Tibial nerve (tissue), 4 donors: ENCODE measurements at regions not wholly inside any gene's neighbourhood (a gene's known extent, or its start where the extent isn't known, plus 50 kb on each side); places are given as distances from the start of the nearest gene placed in this dataset.

Experiments
- DNase-seq, 2 donors: peaks; one replicate each; pipeline ENCODE4 v3.0.0-alpha.2; 2019; ENCODE audit warnings: low spot score in 2 of 2
- H3K27ac ChIP-seq, 4 donors: fragments of 200-600 bp; sonication (generic) in 3 of 4; one replicate each; pipeline ENCODE4 v1.5.1; 2017 to 2019; ENCODE audit warnings: mild to moderate bottlenecking in 1 of 4
- H3K27me3 ChIP-seq, 2 donors: fragments of 200-600 bp; sonication (generic) in 1 of 2; one replicate each; pipeline versions ENCODE4 v1.5.1 to v1.6.0; 2017 to 2019
- H3K36me3 ChIP-seq, 3 donors: fragments of 200-600 bp; sonication (generic); one replicate each; pipeline ENCODE4 v1.5.1; 2018 to 2019
- H3K4me1 ChIP-seq, 4 donors: fragments of 200-600 bp; sonication (generic) in 3 of 4; one replicate each; pipeline ENCODE4 v1.5.1; 2017 to 2019
- H3K4me3 ChIP-seq, 4 donors: fragments of 200-600 bp; sonication (generic) in 3 of 4; one replicate each; pipeline ENCODE4 v1.5.1; 2017 to 2019; ENCODE audit warnings: mild to moderate bottlenecking in 1 of 4, moderate library complexity in 1 of 4
- H3K9me3 ChIP-seq, 4 donors: fragments of 200-600 bp; sonication (generic) in 3 of 4; one replicate each; pipeline ENCODE4 v1.5.1; 2017 to 2019
- CTCF ChIP-seq, 5 experiments: fragments of 200-600 bp in 3 of 5; fragments of 450-650 bp in 2 of 5; sonication (generic) in 3 of 5; IDR thresholded peaks; one replicate each; pipeline ENCODE4 v1.5.1; 2016 to 2019; ENCODE audit warnings: antibody characterized with exemption in 5 of 5, mild to moderate bottlenecking in 3 of 5, moderate library complexity in 2 of 5
- EP300 ChIP-seq, 2 donors: sonication (generic); formaldehyde crosslinking; IDR thresholded peaks; one replicate each; pipeline ENCODE4 v1.6.1; 2017; ENCODE audit warnings: antibody characterized with exemption in 2 of 2, mild to moderate bottlenecking in 1 of 2
- POLR2A ChIP-seq, 2 donors: fragments of 450-650 bp; IDR thresholded peaks; one replicate each; pipeline ENCODE4 v1.6.1; 2017; ENCODE audit warnings: antibody characterized with exemption in 2 of 2, mild to moderate bottlenecking in 2 of 2, moderate library complexity in 2 of 2
- WGBS, 2 donors: methylation state at CpG; one replicate each; pipeline ENCODE4 v1.1.5; 2018; 5-methylcytosine and 5-hydroxymethylcytosine counted together

- H3K27ac ChIP-seq = no peak overlapping the region
- TF ChIP-seq CTCF (IDR thresholded peaks at IDR 0.05) = no peak
- no peaks in the 10 kb centered on the region for H3K36me3 ChIP-seq
- H3K27me3 ChIP-seq = no peaks in the 10 kb centered on the region
- no peak overlapping the region for H3K4me3 ChIP-seq
- H3K4me1 ChIP-seq = no peaks in the 10 kb centered on the region
- WGBS, 2 donors = 47 to 77% methylated on average over 2 of the region's 2 CpGs
- no peak for DNase-seq
- no peaks in the 10 kb centered on the region for H3K9me3 ChIP-seq
Observed at GRCh38 chr14:21985081-21985480, 311.5 kb upstream of the OR4E1 start.

GRCh38 chr14:21978999-21979314 is 305.3 kb upstream of the OR4E1 start:
- no peaks in the 10 kb centered on the region for H3K27me3 ChIP-seq
- H3K4me3 ChIP-seq = no peak overlapping the region
- TF ChIP-seq EP300 (IDR thresholded peaks at IDR 0.05) = no peak
- TF ChIP-seq CTCF (IDR thresholded peaks at IDR 0.05) = no peak
- TF ChIP-seq POLR2A (IDR thresholded peaks at IDR 0.05) = no peak
- no peaks in the 10 kb centered on the region for H3K9me3 ChIP-seq
- no peaks in the 10 kb centered on the region for H3K4me1 ChIP-seq
- DNase-seq = no peak
- WGBS, 2 donors = 77 to 83% methylated on average over 5 of the region's 5 CpGs
- H3K27ac ChIP-seq = no peak overlapping the region
- no peaks in the 10 kb centered on the region for H3K36me3 ChIP-seq

- no peaks in the 10 kb centered on the region for H3K27me3 ChIP-seq
- 45% methylated on average over 11 of the region's 11 CpGs for WGBS, 2 donors
- peak; percentile 21 to 57 for DNase-seq
- H3K27ac ChIP-seq = no peak overlapping the region
- no peak overlapping the region for H3K4me3 ChIP-seq
- H3K36me3 ChIP-seq = no peaks in the 10 kb centered on the region
- no peaks in the 10 kb centered on the region for H3K9me3 ChIP-seq
- TF ChIP-seq CTCF (IDR thresholded peaks at IDR 0.05) = peak; percentile 26 to 68 (median 47)
- TF ChIP-seq POLR2A (IDR thresholded peaks at IDR 0.05) = no peak
- H3K4me1 ChIP-seq = no peaks in the 10 kb centered on the region
Observed at GRCh38 chr14:21978184-21978998, 304.8 kb upstream of the OR4E1 start.

DNA sequence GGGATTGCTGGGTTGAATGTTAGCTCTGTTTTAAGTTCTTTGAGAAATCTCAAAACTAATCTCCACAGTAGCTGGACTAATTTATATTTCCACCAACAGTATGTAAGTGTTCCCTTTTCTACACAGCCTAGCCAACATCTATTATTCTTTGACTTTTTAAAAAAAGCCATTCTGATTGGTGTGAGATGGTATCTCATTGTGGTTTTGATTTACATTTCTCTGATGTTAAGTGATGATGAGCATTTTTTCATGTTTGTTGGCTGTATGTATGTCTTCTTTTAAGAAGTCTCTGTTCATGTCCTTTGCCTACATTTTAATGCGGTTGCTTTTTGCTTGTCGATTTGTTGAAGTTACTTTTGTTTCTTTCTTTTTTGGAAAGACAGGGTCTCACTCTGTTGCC is 301.1 kb upstream of the OR4E1 start:
- 92 to 96% methylated on average over 2 of the region's 2 CpGs for WGBS, 2 donors

DNA sequence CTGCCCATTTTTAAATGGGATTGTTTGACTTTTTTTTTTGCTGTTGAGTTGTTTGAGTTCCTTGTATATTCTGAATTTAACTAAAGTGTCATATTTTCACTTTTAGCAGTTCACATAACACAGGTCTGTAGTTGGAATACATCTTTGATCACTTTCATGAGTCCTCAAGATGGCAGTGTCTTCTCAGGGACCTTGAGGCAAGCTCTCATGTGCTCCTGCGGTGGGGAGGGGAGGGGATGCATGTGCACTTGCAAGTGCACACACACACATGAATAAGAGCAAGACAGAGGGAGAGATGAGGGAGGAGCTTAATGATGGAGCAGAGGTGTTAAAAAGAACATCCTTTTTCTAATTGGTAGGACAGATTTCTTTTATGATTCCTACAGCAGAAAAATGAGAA is 291.4 kb upstream of the OR4E1 start:
- H3K9me3 ChIP-seq = no peaks in the 10 kb centered on the region
- WGBS, 2 donors = 57 to 81% methylated on average over 1 of the region's 1 CpG
- H3K27me3 ChIP-seq = no peaks in the 10 kb centered on the region
- TF ChIP-seq CTCF (IDR thresholded peaks at IDR 0.05) (no peak), EP300 (IDR thresholded peaks at IDR 0.05) (no peak), POLR2A (IDR thresholded peaks at IDR 0.05) (no peak)
- H3K27ac ChIP-seq = no peak overlapping the region
- no peaks in the 10 kb centered on the region for H3K4me1 ChIP-seq
- no peak overlapping the region for H3K4me3 ChIP-seq
- H3K36me3 ChIP-seq = no peaks in the 10 kb centered on the region
- no peak for DNase-seq

More for the DNA sequence above, 301.1 kb upstream of the OR4E1 start:
- no peaks in the 10 kb centered on the region for H3K27me3 ChIP-seq
- no peaks in the 10 kb centered on the region for H3K4me1 ChIP-seq
- no peak for DNase-seq
- no peak overlapping the region for H3K27ac ChIP-seq
- H3K9me3 ChIP-seq = no peaks in the 10 kb centered on the region
- no peak for TF ChIP-seq POLR2A (IDR thresholded peaks at IDR 0.05)
- no peak for TF ChIP-seq EP300 (IDR thresholded peaks at IDR 0.05)
- TF ChIP-seq CTCF (IDR thresholded peaks at IDR 0.05) = no peak
- H3K36me3 ChIP-seq = no peaks in the 10 kb centered on the region
- H3K4me3 ChIP-seq = no peak overlapping the region
